KBM-7 (cell line): ENCODE measurements at regions not wholly inside any gene's neighbourhood (a gene's known extent, or its start where the extent isn't known, plus 50 kb on each side); places are given as distances from the start of the nearest gene placed in this dataset.

Experiments
- DNase-seq: peaks from one replicate; pipeline ENCODE4 v3.0.0-alpha.2; 2015
- in situ Hi-C: fragments of 300-500 bp; cut with MboI; formaldehyde crosslinking; loops from 2 replicates; pipeline ENCODE4 v1.14.3; 2020; ENCODE audit warnings: low sequenced_read_pairs, low pct_unique_long_range_greater_than_20kb, mixed read lengths

GRCh38 chr10:90328459-90328858 lies 529.4 kb downstream of the HTR7 start:
- in situ Hi-C loops: no loop called here

DNA sequence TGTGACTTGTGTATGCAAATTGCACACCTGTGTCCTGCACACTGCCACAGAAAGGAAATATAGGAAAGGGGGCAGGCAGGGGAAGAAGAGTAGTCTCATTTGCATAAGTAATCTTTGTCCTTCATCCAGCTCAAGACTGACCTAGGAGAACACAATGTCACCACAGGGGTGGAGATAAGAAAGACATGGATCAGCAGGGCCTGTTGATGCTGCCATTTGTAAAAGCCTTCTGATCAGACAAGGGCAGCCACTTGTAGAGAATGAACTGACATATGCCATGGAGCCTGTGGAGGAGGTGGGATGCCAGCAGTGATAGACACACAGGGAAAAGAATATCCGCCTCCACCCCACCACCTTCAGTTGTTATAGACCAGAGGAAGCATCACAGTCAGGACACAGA lies 528.9 kb downstream of the HTR7 start:
- in situ Hi-C loops: no loop called here
- no peak for DNase-seq

More at GRCh38 chr10:90328459-90328858, 529.4 kb downstream of the HTR7 start:
- DNase-seq: no peak

GRCh38 chr10:90337316-90337715 lies 520.5 kb downstream of the HTR7 start:
- DNase-seq: no peak
- in situ Hi-C loops: no loop called here

GRCh38 chr10:90342480-90342879 lies 515.4 kb downstream of the HTR7 start:
- DNase-seq: no peak
- in situ Hi-C loops: no loop called here

GRCh38 chr10:90344226-90344625 lies 513.6 kb downstream of the HTR7 start:
- in situ Hi-C loops: no loop called here

GRCh38 chr10:90347239-90347638 lies 510.6 kb downstream of the HTR7 start:
- in situ Hi-C loops: no loop called here
- no peak for DNase-seq

More at GRCh38 chr10:90344226-90344625, 513.6 kb downstream of the HTR7 start:
- no peak for DNase-seq

- DNase-seq: no peak
- in situ Hi-C loops: no loop called here
These were observed 507.7 kb downstream of the HTR7 start for GRCh38 chr10:90350122-90350521.

DNA sequence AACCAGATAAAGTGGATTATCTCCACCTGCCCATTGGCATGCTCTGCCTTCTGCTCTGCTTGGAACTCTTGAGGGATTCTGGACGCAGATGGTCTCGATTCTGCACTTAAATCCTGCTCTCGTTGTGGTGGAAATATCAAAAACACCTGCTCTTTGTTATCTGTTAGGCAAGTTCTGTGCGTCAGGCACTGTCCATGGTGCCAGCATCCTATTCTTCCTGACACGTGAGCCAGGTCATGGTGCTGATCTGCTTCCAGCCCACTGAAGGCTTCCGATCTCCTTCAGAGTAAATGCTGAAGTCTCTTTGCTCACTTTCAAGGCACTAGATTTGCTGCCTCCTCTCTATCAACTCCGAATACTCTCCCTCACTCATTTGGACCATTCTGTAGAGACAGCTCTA lies 505.6 kb downstream of the HTR7 start:
- no peak for DNase-seq
- in situ Hi-C loops: no loop called here

GRCh38 chr10:90354914-90355313 lies 502.9 kb downstream of the HTR7 start:
- DNase-seq: no peak
- in situ Hi-C loops: no loop called here

DNA sequence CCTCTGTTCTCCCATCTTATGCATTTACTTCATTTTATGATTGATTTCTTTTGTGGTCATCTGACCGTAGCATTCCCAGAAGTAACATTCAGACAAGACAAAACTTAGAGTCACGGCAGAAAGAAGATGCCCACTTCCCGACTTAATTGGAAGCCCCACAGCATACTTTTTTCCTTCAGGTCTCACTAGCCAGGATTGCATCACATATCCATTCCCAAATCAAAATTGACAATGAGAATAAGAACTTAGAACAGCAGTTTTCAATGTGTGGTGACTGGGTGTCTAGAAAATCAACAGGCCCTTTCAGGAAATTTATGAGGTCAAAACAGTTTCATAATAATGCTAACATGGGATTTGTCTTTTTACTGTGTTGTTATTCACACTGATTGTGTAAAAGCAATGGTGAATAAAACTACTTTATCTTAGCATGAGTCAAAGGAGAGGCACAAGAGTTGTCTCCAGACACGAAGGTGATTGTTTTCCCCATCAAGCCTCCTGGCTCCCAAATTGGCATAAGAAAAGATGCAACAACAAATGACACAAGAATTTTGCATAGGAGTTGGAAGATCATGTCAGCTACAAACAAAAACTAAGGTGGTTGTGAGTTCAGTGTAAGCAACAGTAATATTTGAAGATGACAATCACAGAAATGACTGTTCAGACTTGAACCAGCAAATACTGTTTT lies 493.9 kb downstream of the HTR7 start:
- in situ Hi-C loops: no loop called here
- no peak for DNase-seq

DNA sequence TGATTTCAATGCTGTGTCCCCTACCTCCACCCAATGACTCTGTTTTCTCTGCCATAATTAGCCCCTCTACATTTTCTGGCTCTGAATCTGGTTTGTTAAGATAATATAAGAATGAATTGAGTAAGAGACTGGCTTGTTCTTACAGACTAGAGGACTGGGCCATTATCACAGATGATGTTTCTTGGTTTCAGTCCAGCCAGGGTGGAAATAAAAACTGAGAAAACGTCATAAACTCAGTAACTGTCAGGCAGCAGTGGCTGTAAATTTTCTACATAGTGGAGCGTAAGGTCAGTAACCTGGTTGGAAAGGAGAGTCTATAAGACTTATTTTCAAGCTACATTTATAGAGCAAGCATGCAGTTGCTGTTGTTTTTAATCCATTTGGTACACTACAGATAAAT lies 485.4 kb downstream of the HTR7 start:
- DNase-seq: no peak
- in situ Hi-C loops: no loop called here

GRCh38 chr10:90373911-90374310 lies 483.9 kb downstream of the HTR7 start:
- in situ Hi-C loops: no loop called here
- no peak for DNase-seq

DNA sequence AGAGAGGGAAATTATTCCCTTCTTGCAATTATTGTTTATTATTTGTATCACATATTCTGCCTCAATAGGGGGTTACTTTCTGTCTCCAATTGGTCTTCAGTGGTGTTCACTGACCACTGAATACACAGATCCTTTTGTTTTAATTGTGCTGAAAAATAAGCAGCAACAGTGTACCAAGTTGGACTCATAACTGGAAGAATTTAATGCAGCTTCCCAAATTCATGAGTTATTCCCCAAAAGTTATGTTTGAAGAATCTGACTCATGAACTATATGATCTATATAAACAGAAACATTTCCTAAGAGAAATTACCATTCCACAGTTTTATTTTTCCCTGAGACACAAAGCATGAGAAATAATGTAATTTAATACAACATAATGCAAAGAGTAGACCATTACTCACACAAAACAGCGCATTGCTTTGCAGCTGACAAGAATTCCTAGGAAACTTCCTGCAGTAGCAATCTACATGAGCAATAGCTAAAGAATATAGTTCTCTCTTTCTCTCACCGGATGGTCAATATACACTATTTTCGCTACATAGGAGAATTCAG lies 479.2 kb downstream of the HTR7 start:
- in situ Hi-C loops: no loop called here

DNA sequence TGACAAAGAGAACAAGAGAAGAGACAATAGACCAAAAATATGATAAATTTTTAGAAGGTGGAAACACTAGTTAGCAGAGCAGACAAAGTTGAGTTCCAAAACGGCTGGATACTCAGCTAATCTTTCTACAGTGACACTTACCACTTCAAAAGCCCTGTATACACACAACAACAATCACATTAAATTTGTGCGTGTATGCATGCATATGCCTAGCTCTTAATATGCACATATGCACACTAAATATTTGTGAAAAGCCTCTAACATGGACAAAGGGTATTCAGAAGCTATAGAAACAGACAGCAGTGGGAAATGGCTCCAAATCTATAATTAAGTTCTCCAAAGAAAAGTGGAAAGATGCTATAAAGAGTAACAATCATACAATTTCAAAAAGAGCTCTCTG lies 476.4 kb downstream of the HTR7 start:
- in situ Hi-C loops: no loop called here
- DNase-seq: no peak

More for the DNA sequence above, 479.2 kb downstream of the HTR7 start:
- DNase-seq: no peak

- in situ Hi-C loops: no loop called here
- DNase-seq: no peak
These were observed 468.0 kb downstream of the HTR7 start for GRCh38 chr10:90389876-90390275.

DNA sequence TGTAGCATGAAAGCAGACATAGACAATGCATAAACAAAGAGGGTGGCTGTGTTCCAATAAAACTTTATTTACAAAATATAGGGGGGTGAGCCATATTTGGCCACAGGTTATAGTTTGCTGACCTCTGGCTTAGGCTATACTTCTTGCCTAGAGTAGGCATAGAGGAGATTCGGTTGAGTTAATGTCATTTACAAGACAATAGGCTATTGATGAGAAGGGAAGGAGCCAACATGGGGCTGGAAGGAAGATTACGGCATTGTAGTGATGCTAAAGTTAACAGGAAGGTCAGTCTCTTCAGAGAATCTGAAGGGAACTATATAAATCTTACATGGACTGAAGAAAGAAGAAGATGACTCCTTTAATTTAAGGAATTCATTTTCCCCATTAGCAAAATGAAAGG lies 463.5 kb downstream of the HTR7 start:
- in situ Hi-C loops: no loop called here
- DNase-seq: no peak

DNA sequence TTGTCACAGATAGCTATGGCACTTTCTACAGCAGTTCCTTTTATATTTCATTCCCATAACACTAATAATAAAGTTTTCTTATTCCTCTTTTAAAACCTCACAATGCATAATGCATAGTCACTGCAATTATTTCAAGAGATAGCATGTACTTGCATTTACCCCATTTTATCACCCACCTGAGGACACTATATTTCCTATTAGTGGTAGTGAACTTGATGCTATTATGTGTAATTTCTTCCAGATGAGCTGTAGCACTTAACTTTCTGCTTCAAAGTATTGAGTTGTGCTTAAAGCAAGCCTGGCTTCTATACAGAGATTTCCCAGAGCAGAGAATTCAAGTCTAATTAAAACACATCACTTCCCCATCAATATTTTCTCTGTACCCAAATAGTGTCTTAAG lies 461.1 kb downstream of the HTR7 start:
- in situ Hi-C loops: no loop called here
- no peak for DNase-seq

GRCh38 chr10:90398566-90398965 lies 459.3 kb downstream of the HTR7 start:
- no peak for DNase-seq
- in situ Hi-C loops: no loop called here

DNA sequence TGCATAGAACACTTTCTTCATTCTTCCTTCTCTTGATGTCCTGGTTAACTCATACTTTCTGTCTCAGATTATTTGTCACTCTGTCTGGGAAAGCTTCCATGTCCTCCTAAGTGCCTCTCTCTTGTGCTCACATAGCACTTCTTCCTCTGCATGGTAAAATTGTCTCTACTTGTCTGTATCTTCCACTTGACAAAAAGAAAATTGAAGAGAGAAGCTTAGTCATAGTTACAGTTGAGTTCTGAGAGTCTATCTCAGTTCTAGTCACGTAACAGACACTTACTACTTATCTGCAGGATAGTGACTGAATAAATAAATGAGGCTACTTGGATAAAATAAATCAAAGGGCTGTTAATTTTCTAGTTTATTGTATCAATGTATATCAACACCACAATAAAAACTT lies 458.1 kb downstream of the HTR7 start:
- no peak for DNase-seq
- in situ Hi-C loops: no loop called here

DNA sequence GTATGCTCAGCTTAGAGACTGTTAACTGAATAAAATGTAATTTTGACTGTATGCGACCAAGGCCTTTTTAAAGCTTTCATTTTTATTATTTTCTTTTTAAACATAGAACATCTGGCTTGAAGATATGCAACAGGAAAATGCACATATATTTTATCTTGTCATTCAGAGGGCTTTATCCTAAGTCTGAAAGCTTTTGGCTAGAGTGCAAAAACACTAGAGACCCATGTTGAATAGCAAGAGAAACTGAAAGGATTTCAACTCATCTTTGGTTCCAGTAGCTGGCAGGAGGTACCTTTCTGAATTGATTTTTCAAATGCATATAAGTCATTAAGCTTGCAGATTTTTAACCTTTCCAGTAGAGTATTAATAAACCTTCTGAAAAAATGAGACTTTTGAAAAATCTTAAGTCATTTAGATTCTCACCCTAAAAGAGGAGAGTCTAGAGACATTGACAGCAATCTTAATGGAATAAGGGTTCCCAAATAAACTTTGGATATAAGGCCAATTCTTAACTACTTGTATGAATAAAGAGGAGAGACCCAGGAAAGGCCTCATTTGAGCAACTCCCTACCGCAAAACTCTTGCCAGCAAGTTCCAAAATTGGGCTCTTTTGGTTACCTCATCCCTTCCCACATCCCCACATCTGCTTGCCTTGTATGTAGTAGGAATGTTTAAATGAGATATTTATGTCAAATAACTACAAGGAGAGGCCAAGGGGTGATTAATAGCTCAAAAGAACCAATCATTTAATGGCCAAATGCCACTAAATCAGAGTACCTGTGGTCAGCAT lies 454.4 kb downstream of the HTR7 start:
- in situ Hi-C loops: no loop called here
- no peak for DNase-seq
